Activated CD4-positive, alpha-beta T cell treated with anti-CD3 and anti-CD28 coated beads for 4 hours (primary cell): ENCODE measurements at regions not wholly inside any gene's neighbourhood (a gene's known extent, or its start where the extent isn't known, plus 50 kb on each side); places are given as distances from the start of the nearest gene placed in this dataset.

Experiments used
- DNase-seq, 2 donors: peaks; one replicate each; pipeline ENCODE4 v3.0.0-alpha.2; 2020

- no peak for DNase-seq
Measured at GRCh38 chr7:32336726-32337125, 153.5 kb downstream of the LSM5 start.

GRCh38 chr7:32335107-32335506 is 155.1 kb downstream of the LSM5 start:
- DNase-seq, result no peak

GRCh38 chr7:32330602-32331001 is 159.6 kb downstream of the LSM5 start:
- DNase-seq, result no peak

- no peak for DNase-seq
Measured at GRCh38 chr7:32326078-32326477, 164.1 kb downstream of the LSM5 start.

- DNase-seq, result no peak
Measured at GRCh38 chr7:32323712-32324111, 166.5 kb downstream of the LSM5 start.

GRCh38 chr7:32319012-32319382 is 171.2 kb downstream of the LSM5 start:
- DNase-seq, result no peak

- DNase-seq, result no peak
Measured at GRCh38 chr7:32318300-32319011, 171.7 kb downstream of the LSM5 start.

GRCh38 chr7:32316839-32317238 is 173.3 kb downstream of the LSM5 start:
- DNase-seq, result no peak

- DNase-seq, result no peak
Measured at GRCh38 chr7:32314761-32315160, 175.4 kb downstream of the LSM5 start.

GRCh38 chr7:32301427-32301826 is 188.8 kb downstream of the LSM5 start:
- no peak for DNase-seq

- no peak for DNase-seq
Measured at GRCh38 chr7:32299133-32299702, 191.0 kb downstream of the LSM5 start.

GRCh38 chr7:32298408-32299132 is 191.6 kb downstream of the LSM5 start:
- no peak for DNase-seq

- no peak for DNase-seq
Measured at GRCh38 chr7:32293833-32294232, 196.3 kb downstream of the LSM5 start.

- DNase-seq, result no peak
Measured at GRCh38 chr7:32289651-32290414, 200.3 kb downstream of the LSM5 start.

GRCh38 chr7:32285698-32286097 is 204.5 kb downstream of the LSM5 start:
- DNase-seq, result no peak

- no peak for DNase-seq
Measured at GRCh38 chr7:32283546-32283945, 206.6 kb downstream of the LSM5 start.

GRCh38 chr7:32279500-32279899 is 209.3 kb upstream of the PDE1C start:
- no peak for DNase-seq

GRCh38 chr7:32275216-32276009 is 205.2 kb upstream of the PDE1C start:
- no peak for DNase-seq

GRCh38 chr7:32273297-32273696 is 203.1 kb upstream of the PDE1C start:
- no peak for DNase-seq

- DNase-seq, result no peak
Measured at GRCh38 chr7:32266932-32267475, 196.8 kb upstream of the PDE1C start.

- no peak for DNase-seq
Measured at GRCh38 chr7:32264702-32265284, 194.6 kb upstream of the PDE1C start.

GRCh38 chr7:32263611-32264010 is 193.4 kb upstream of the PDE1C start:
- DNase-seq, result no peak
